ENCODE measurements at regions not wholly inside any gene's neighbourhood (a gene's known extent, or its start where the extent isn't known, plus 50 kb on each side); places are given as distances from the start of the nearest gene placed in this dataset.
A peak's percentile ranks its signal among the peaks of the same experiment; 100 is the strongest.
"Not testable (repeated sequence)": the region's sequence is repeated elsewhere in the genome, so short reads cannot be mapped to it uniquely, and the experiment has no call there.

GRCh38 chr22:22316589-22316988 is 72.0 kb downstream of the VPREB1 start:
- Histone ChIP-seq H3K27ac (no peak overlapping the region), H3K9me3 (ENCODE audit: low read depth) (no peaks in the 10 kb centered on the region), H3K4me2 (no peak overlapping the region), H3K9ac (no peak overlapping the region), H3F3A (ENCODE audit: low read depth) (no peaks in the 10 kb centered on the region), H3K4me3 (no peak overlapping the region), H3K79me2 (ENCODE audit: low read depth) (no peaks in the 10 kb centered on the region), H4K20me1 (ENCODE audit: low read depth) (peaks cover 9% of the 10 kb centered on the region), H3K36me3 (no peaks in the 10 kb centered on the region), H3K4me1 (no peaks in the 10 kb centered on the region), H2AFZ (replicated peaks) (no peak overlapping the region), H3K27me3 (no peaks in the 10 kb centered on the region)
- no peak for TF ChIP-seq EZH2 (IDR thresholded peaks at IDR 0.05)
- TF ChIP-seq EZH2phosphoT487 (IDR thresholded peaks at IDR 0.05) = no peak
- TF ChIP-seq CTCF (IDR thresholded peaks at IDR 0.05) = no peak
- Mint-ChIP-seq H3K9me3 (no peaks in the 10 kb centered on the region), H3K27ac (no peak overlapping the region), H3K4me3 (no peak overlapping the region), H3K27me3 (ENCODE audit: insufficient read depth, low read depth) (no peaks in the 10 kb centered on the region), H3K4me1 (peaks cover 7% of the 10 kb centered on the region), H3K36me3 (peaks cover 24% of the 10 kb centered on the region)
- no peak for DNase-seq (ENCODE audit: low spot score)

- H3K4me3 Mint-ChIP-seq = no peak overlapping the region
- no peak overlapping the region for H3K27ac Mint-ChIP-seq
- no peaks in the 10 kb centered on the region for H3K9me3 ChIP-seq (ENCODE audit: low read depth)
- H2AFZ ChIP-seq (replicated peaks) = no peak overlapping the region
- no peak overlapping the region for H3K9ac ChIP-seq
- no peak overlapping the region for H3K4me2 ChIP-seq
- no peaks in the 10 kb centered on the region for H3K27me3 Mint-ChIP-seq (ENCODE audit: insufficient read depth, low read depth)
- H3K36me3 ChIP-seq = no peaks in the 10 kb centered on the region
- H3F3A ChIP-seq (ENCODE audit: low read depth) = no peaks in the 10 kb centered on the region
- no peak for DNase-seq (ENCODE audit: low spot score)
- H3K4me3 ChIP-seq = no peak overlapping the region
- no peaks in the 10 kb centered on the region for H3K9me3 Mint-ChIP-seq
- H3K4me1 ChIP-seq = no peaks in the 10 kb centered on the region
- TF ChIP-seq EZH2phosphoT487 (IDR thresholded peaks at IDR 0.05) (no peak), CTCF (IDR thresholded peaks at IDR 0.05) (no peak), EZH2 (IDR thresholded peaks at IDR 0.05) (no peak)
- peaks cover 9% of the 10 kb centered on the region for H4K20me1 ChIP-seq (ENCODE audit: low read depth)
- H3K27ac ChIP-seq = no peak overlapping the region
- no peaks in the 10 kb centered on the region for H3K4me1 Mint-ChIP-seq
- H3K79me2 ChIP-seq (ENCODE audit: low read depth) = no peaks in the 10 kb centered on the region
- H3K27me3 ChIP-seq = no peaks in the 10 kb centered on the region
- peaks cover 22% of the 10 kb centered on the region for H3K36me3 Mint-ChIP-seq
These were observed 74.3 kb downstream of the VPREB1 start for GRCh38 chr22:22318723-22319465.

GRCh38 chr22:22321743-22322611 is 77.4 kb downstream of the VPREB1 start:
- H3K4me1 ChIP-seq; H3K9me3 ChIP-seq (ENCODE audit: low read depth); H3K4me2 ChIP-seq; H3K79me2 ChIP-seq (ENCODE audit: low read depth); H3K4me3 ChIP-seq; H3K9ac ChIP-seq; H3K36me3 ChIP-seq; H3F3A ChIP-seq (ENCODE audit: low read depth); H3K9me3 Mint-ChIP-seq; H3K27me3 Mint-ChIP-seq (ENCODE audit: insufficient read depth, low read depth); H3K4me1 Mint-ChIP-seq; H2AFZ ChIP-seq (replicated peaks); H3K4me3 Mint-ChIP-seq; H3K27ac ChIP-seq; H4K20me1 ChIP-seq (ENCODE audit: low read depth); H3K27ac Mint-ChIP-seq: not testable (repeated sequence)
- peaks cover 20% of the 10 kb centered on the region for H3K36me3 Mint-ChIP-seq
- DNase-seq (ENCODE audit: low spot score) = peak; percentile 84
- H3K27me3 ChIP-seq = peaks cover 28% of the 10 kb centered on the region
- TF ChIP-seq CTCF (IDR thresholded peaks at IDR 0.05) = peak; percentile 80

All from neural progenitor cell (in vitro differentiated cells).